Body of pancreas (tissue), 4 donors: ENCODE measurements at regions not wholly inside any gene's neighbourhood (a gene's known extent, or its start where the extent isn't known, plus 50 kb on each side); places are given as distances from the start of the nearest gene placed in this dataset.

Source experiments
- ATAC-seq: fragments of 150-250 bp; one replicate; pipeline ENCODE4 v1.9.1; 2016
- DNase-seq, 4 donors: peaks; one replicate each; pipeline ENCODE4 v3.0.0-alpha.2; 2019
- H3K27ac ChIP-seq, 4 donors: fragments of 200-600 bp; sonication (generic); 1 replicate in 3 of 4; 2 replicates in 1 of 4; pipeline versions ENCODE4 v1.5.1 to v1.6.1; 2016 to 2019; ENCODE audit warnings: mild to moderate bottlenecking in 1 of 4, mixed read lengths in 1 of 4, moderate library complexity in 1 of 4
- H3K27me3 ChIP-seq, 2 donors: fragments of 200-600 bp; sonication (generic); one replicate each; pipeline ENCODE4 v1.6.0; 2016; ENCODE audit warnings: mild to moderate bottlenecking in 1 of 2
- H3K36me3 ChIP-seq, 2 donors: fragments of 200-600 bp; sonication (generic); replicated peaks in 1 of 2; 2 replicates each; pipeline ENCODE4 v1.5.1; 2016; ENCODE audit warnings: low read depth in 2 of 2; ENCODE audit not compliant: insufficient read depth in 1 of 2
- H3K4me1 ChIP-seq: fragments of 200-600 bp; sonication (generic); one replicate; pipeline ENCODE4 v1.6.0; 2016
- H3K4me3 ChIP-seq, 2 donors: fragments of 200-600 bp; sonication (generic); 1 replicate in 1 of 2; 2 replicates in 1 of 2; pipeline ENCODE4 v1.5.1; 2016 to 2019
- H3K9me3 ChIP-seq, 3 donors: fragments of 200-600 bp; sonication (generic); 1 replicate in 2 of 3; 2 replicates in 1 of 3; pipeline ENCODE4 v1.5.1; 2016
- CTCF ChIP-seq, 7 experiments: fragments of 450-650 bp in 4 of 7; fragments of 200-600 bp in 3 of 7; sonication (generic) in 3 of 7; IDR thresholded peaks; one replicate each; pipeline ENCODE4 v1.5.1; 2016 to 2019; ENCODE audit warnings: antibody characterized with exemption in 7 of 7
- POLR2A ChIP-seq, 3 donors: fragments of 450-650 bp; IDR thresholded peaks; one replicate each; pipeline ENCODE4 v1.6.1; 2016; ENCODE audit warnings: antibody characterized with exemption in 3 of 3, mild to moderate bottlenecking in 2 of 3
- WGBS, 2 donors: methylation state at CpG; one replicate each; pipeline ENCODE4 v1.1.5; 2017; 5-methylcytosine and 5-hydroxymethylcytosine counted together
- intact Hi-C: fragments of 100-400 bp; cut with DNase I; formaldehyde crosslinking; loops from one replicate; pipeline ENCODE4 v1.15.1; 2023

- Histone ChIP-seq H3K9me3 (no peaks in the 10 kb centered on the region), H3K27ac (no peak overlapping the region), H3K27me3 (peaks cover 0 to 1% of the 10 kb centered on the region in 2 donors), H3K4me3 (no peak overlapping the region), H3K4me1 (no peaks in the 10 kb centered on the region), H3K36me3 (no peaks in the 10 kb centered on the region)
- intact Hi-C loops: no loop called here
- TF ChIP-seq CTCF (IDR thresholded peaks at IDR 0.05): no peak
- TF ChIP-seq POLR2A (IDR thresholded peaks at IDR 0.05): no peak
- no peak for ATAC-seq
- no peak for DNase-seq
Measured at GRCh38 chr4:11857881-11858280, 429.2 kb upstream of the HS3ST1 start.

- intact Hi-C loops: no loop called here
- Histone ChIP-seq H3K9me3 (no peaks in the 10 kb centered on the region), H3K27me3 (no peaks in the 10 kb centered on the region), H3K4me3 (no peak overlapping the region), H3K36me3 (no peaks in the 10 kb centered on the region), H3K27ac (no peak overlapping the region), H3K4me1 (no peaks in the 10 kb centered on the region)
- ATAC-seq: no peak
- DNase-seq: no peak
- no peak for TF ChIP-seq POLR2A (IDR thresholded peaks at IDR 0.05)
- TF ChIP-seq CTCF (IDR thresholded peaks at IDR 0.05): no peak
- WGBS, 2 donors: 52 to 66% methylated on average over 4 of the region's 4 CpGs
Measured at GRCh38 chr4:11847167-11847566, 418.5 kb upstream of the HS3ST1 start.

GRCh38 chr4:11843927-11844326 lies 415.2 kb upstream of the HS3ST1 start:
- H3K4me1 ChIP-seq: no peaks in the 10 kb centered on the region
- no peaks in the 10 kb centered on the region for H3K27me3 ChIP-seq
- no peak for DNase-seq
- no peak for ATAC-seq
- H3K9me3 ChIP-seq: no peaks in the 10 kb centered on the region
- 32 to 47% methylated on average over 4 of the region's 4 CpGs for WGBS, 2 donors
- H3K4me3 ChIP-seq: no peak overlapping the region
- H3K36me3 ChIP-seq: no peaks in the 10 kb centered on the region
- TF ChIP-seq CTCF (IDR thresholded peaks at IDR 0.05): no peak
- TF ChIP-seq POLR2A (IDR thresholded peaks at IDR 0.05): no peak
- intact Hi-C loops: no loop called here
- no peak overlapping the region for H3K27ac ChIP-seq

DNA sequence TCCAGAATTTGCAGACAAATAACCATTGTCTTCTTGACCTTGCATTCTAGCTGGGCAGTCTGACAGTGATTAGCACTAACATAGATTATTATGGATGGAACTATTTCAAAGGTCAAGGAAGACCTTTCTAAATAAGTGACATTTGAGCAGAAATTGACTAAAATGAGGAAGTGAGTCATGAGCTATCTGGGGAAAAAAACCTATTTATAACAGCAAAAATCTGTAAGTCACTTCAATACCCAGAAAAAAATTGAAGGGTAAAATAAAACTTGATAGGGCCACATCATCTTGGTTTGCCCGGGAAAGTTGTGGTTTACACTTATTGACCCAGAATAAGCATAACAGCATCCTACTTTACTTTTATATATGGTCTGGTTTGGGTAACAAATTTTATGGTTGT lies 414.6 kb upstream of the HS3ST1 start:
- H3K36me3 ChIP-seq: no peaks in the 10 kb centered on the region
- 64 to 73% methylated on average over 1 of the region's 1 CpG for WGBS, 2 donors
- no peaks in the 10 kb centered on the region for H3K9me3 ChIP-seq
- DNase-seq (no peak), ATAC-seq (no peak)
- no peak overlapping the region for H3K27ac ChIP-seq
- intact Hi-C loops: no loop called here
- no peak overlapping the region for H3K4me3 ChIP-seq
- no peaks in the 10 kb centered on the region for H3K27me3 ChIP-seq
- TF ChIP-seq POLR2A (IDR thresholded peaks at IDR 0.05) (no peak), CTCF (IDR thresholded peaks at IDR 0.05) (no peak)
- no peaks in the 10 kb centered on the region for H3K4me1 ChIP-seq

- Histone ChIP-seq H3K4me3 (no peak overlapping the region), H3K9me3 (no peaks in the 10 kb centered on the region), H3K4me1 (no peaks in the 10 kb centered on the region), H3K27me3 (no peaks in the 10 kb centered on the region), H3K36me3 (no peaks in the 10 kb centered on the region), H3K27ac (no peak overlapping the region)
- DNase-seq: no peak
- WGBS, 2 donors: 97 to 98% methylated on average over 1 of the region's 1 CpG
- TF ChIP-seq CTCF (IDR thresholded peaks at IDR 0.05) (no peak), POLR2A (IDR thresholded peaks at IDR 0.05) (no peak)
- no peak for ATAC-seq
- intact Hi-C loops: no loop called here
Measured at GRCh38 chr4:11842620-11843263, 414.0 kb upstream of the HS3ST1 start.
